ELR (cell line): ENCODE measurements at regions not wholly inside any gene's neighbourhood (a gene's known extent, or its start where the extent isn't known, plus 50 kb on each side); places are given as distances from the start of the nearest gene placed in this dataset.
"Not testable (repeated sequence)": the region's sequence is repeated elsewhere in the genome, so short reads cannot be mapped to it uniquely, and the experiment has no call there.

ENCODE experiments used
- DNase-seq: peaks from one replicate; pipeline ENCODE4 v3.0.0-alpha.2; 2015; ENCODE audit warnings: low read depth

DNA sequence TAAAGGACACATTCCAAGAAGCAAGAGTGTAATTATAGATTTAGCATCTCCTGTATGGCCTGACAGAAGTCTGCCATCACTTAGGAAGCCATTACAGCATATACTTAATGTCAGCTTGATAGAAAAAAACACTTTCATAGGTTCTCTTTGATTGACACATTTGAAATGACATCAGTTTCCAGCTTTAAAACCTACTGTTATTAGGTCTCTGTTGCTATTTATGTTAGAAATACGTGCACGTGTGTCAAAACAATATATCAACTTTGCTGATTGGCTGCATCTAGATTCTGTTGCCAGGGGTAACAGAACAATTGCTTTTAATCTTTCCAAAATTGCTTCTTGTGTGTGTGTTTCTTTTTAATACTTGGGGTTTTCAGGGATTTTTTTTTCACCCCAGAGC, 389.3 kb upstream of the ATP11B start:
- no peak for DNase-seq

DNA sequence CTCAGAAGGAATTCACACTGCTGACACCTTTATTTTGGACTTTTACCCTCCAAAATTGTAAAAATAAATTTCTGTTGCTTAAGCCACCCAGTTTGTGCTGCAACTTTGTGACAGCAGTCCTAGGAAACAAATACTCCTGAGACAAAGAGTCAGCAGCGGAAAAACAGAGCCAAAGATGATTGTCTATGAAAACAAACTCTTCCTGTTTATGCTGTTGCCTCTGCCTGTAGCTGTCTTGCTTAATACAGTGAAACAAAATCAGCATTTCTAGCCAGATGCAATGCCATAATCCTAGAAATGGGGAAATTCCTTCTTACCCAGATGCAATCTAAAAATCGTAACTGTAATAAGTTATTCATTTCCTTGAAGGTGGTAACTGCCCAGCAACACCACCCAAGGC, 387.5 kb upstream of the ATP11B start:
- DNase-seq, result no peak

DNA sequence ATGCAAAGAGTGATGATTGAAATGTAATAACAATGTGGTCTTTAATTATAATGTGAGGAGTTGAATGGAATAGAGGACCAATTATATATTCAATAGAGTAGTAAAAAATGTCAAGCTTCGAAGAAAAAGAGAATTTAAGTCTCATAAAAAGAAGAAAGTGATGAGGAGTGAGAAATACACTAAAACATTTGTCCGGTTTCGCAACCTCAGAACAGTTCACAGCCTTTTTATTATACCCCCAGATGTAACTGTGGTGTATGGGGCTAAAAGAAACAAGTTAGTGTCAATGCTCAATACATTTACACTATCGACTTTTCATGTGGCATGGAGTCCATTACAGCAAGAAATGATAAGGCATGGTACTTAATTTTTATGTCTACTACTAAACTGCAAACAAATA, 386.5 kb upstream of the ATP11B start:
- DNase-seq, result no peak

DNA sequence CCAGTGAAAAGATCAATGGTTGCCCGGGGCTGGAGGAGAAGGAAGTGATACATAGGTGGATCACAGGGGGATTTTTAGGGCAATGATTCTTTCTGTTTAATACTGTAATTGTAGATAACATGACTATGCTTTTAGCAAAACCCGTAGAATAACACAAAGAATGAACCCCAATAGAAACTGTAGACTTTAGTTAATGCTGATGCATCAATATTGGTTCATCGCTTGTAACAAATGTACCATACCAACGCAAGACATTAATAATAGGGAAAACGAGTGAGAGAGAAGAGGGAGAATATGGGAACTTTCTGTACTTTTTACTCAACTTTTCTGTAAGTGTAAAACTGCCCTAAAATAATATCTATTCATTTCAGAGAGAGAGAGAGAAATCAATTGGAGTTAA, 383.3 kb upstream of the ATP11B start:
- DNase-seq, result no peak

DNA sequence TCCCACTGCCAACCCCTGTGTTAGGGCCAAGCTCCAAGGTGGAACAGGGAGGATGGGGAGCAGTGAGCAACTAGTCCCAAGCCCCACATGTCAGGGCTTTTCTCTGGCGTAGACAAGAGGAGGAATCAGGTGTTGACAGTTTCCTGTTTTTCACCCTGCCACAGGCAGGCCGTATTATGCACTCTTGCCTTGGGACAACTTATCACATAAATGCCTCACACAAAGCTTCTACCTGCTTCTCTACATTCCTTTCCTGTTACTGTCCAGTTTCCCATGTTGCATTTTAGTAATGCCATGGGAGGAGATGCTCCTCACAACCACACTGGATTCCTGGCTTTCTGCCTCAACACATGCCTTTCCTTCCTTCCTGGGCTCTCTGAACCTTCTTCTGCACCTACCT, 381.2 kb upstream of the ATP11B start:
- DNase-seq, result no peak

DNA sequence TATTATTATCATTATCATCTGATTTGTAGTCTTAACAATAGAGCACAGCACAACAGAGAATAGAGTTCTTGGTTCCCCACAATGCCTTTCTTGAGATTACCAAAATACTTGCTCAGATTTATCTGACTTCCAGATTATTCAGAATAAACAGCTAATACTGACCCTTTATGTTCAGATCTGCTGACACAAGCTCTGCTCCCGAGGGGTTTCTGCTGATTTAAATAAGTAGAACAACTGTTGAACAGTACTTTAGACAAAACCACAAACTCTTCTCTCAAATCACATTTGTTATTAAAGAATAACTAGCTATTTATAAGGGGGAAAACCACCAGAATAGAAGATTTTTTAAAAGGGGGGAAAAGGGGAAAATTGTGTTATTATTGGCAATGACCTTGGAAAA, 380.2 kb upstream of the ATP11B start:
- DNase-seq, result no peak

DNA sequence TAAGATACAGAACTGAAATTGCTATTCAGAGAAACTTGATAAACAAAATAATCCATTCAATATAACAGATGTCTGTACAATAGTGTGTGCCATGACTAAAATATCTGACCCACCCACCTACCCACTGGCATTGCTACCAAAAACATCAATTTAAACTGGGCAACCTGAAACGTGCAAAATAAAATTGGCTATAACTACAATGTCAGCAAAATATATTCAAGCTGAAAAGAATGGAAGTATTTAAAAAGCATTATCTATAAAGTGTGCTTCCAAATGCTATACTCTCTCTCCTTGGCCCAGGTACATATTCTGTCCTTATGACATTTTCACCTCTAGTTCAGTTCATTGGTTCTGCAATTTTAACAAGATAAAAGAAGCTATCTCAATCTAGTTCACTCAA, 379.6 kb upstream of the ATP11B start:
- DNase-seq, result no peak

DNA sequence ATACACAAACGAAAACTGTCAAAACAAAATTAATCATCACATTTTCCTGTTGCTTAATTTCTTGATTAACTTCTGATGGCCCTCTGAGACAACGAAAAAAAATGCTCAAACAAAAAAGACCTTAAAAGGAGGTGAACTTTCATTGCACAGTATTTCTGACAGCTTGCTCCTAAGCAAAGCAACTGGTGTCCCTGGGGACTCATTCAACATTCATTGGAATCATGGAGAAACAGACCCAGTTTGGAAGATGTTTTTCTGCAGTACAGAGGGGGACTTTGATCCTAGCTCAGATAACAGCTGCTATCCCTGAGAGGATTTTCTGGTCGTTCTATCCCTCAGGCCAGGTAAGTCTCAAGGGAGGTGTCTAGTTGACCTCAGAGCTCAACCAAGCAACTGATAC, 378.7 kb upstream of the ATP11B start:
- DNase-seq, result no peak

DNA sequence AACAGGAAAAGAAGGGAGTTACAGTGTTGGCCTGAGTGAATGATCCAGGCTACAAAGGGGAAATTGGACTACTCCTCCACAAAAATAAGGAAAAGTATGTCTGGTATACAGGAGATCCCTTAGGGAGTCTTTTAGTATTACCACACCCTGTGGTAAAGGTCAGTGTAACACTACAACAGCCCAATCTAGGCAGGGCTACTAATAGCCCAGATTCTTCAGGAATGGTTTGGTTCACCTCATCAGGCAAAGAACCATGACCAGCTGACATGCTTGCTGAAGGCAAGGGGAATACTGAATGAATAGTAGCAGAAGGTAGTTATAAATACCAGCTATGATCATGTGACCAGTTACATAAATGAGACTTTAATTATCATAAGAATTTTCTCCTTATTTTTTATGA, 372.6 kb upstream of the ATP11B start:
- DNase-seq, result no peak

DNA sequence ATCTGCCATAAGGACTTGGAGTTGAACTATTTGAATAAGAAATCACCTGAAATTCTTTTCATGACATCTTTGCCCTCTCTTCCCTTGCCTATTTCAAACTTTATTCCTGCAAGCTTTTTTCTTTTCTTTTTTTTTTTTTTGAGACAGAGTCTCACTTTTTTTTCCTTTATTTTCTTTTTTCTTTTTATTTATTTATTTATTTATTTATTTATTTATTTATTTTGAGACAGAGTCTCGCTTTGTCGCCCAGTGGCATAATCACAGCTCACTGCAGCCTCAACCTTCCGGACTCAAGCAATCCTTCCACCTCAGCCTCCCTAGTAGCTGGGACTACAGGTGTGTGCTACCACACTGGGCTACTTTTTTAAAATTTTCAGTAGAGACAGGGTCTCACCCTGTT, 369.3 kb upstream of the ATP11B start:
- DNase-seq, result no peak

DNA sequence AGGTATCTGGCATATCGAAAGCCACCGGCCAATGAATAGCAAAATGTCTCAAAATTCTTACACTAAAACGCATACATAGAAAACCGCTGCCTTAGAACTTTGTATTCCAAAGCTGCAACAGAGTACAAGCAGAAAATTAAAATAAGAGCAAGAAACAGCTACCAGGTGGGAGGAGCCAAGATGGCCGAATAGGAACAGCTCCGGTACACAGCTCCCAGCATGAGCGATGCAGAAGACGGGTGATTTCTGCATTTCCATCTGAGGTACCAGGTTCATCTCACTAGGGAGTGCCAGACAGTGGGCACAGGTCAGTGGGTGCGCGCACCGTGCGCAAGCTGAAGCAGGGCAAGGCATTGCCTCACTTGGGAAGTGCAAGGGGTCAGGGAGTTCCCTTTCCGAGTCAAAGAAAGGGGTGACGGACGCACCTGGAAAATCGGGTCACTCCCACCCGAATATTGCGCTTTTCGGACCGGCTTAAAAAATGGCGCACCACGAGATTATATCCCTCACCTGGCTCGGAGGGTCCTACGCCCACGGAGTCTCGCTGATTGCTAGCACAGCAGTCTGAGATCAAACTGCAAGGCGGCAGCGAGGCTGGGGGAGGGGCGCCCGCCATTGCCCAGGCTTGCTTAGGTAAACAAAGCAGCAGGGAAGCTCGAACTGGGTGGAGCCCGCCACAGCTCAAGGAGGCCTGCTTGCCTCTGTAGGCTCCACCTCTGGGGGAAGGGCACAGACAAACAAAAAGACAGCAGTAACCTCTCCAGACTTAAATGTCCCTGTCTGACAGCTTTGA, 367.2 kb upstream of the ATP11B start:
- DNase-seq, result not testable (repeated sequence)

DNA sequence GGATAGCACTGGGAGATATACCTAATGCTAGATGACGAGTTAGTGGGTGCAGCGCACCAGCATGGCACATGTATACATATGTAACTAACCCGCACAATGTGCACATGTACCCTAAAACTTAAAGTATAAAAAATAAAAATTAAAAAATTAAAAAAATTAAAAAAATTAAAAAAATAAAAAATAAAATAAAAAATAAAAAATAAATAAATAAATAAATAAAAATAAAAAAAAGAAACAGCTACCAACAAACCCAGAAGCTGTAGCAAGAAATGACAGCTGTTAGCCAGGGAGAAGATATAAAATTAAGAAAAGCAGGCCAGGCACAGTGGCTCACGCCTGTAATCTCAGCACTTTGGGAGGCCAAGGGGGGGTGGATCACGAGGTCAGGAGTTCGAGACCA, 361.3 kb upstream of the ATP11B start:
- DNase-seq, result not testable (repeated sequence)

DNA sequence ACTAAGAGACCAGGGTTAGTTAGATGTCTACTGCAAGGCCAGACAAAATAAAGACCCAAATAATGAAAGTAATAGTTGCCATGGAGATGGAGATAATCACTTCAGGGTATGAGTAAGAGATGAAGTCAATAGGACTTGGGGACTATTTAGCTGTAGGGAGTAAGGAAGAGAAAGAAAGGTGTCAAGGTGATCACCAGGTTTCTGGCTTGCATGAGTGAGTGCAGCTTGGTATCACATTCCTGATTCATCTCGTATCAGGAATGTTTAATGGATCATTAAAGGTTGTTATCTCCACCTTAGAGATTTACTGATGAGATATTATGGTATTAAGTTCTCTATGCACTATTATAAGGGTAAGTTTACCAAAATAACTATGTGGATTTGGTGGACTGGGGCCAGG, 357.4 kb upstream of the ATP11B start:
- no peak for DNase-seq

DNA sequence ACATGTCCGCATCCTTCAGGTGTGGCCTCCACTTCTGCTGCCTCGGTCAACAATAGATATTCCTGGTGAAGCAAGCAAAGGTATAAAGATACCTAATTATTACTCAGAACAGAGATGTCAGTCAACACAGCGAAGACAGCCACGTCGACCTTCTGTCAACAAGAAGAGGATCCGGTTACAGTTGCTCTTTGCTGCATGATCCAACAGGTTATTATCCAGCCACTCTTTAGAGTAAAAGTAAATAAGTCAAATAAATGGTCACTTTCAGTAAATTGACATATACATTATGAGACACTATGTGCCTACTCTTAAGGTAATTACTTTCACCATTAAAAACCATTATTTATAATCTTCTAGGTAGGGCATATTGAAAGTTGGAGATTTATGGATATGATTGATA, 356.8 kb upstream of the ATP11B start:
- no peak for DNase-seq

DNA sequence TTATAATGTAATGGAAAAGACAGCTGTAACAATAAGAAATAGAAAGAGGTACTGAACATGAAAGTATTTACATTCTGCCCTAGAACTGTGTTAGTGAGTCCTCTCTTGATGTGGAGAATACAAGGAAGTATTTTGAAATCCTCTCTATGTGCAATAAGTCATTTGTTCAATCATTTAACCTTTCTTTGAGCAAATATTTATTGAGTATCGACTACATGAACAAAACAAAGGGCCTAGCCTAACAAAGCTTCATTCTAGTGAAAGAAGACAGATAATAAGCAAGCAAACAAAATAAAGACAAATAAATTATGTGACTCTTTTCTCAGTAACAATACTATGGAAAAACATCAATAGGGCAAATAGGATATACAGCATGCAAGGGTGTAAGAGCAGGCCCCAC, 354.9 kb upstream of the ATP11B start:
- no peak for DNase-seq

DNA sequence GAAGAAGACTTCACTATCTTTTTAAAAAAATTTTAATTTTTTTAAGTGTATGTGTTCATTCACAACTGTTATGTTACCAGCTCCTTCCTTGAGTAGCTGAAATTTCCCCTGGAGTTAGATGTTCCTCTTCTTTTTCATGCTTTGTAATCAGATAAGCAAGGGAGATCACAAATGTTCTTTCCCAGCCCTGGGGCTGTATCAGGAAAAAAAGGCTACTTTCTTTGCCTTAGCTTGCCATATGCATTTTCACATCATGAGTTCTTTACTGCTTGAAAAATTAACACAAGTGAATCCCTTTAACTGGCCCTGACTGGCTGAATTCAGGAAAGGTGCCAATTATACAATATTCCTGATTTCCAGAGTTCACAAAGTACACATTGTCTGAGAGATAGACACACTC, 353.2 kb upstream of the ATP11B start:
- no peak for DNase-seq

DNA sequence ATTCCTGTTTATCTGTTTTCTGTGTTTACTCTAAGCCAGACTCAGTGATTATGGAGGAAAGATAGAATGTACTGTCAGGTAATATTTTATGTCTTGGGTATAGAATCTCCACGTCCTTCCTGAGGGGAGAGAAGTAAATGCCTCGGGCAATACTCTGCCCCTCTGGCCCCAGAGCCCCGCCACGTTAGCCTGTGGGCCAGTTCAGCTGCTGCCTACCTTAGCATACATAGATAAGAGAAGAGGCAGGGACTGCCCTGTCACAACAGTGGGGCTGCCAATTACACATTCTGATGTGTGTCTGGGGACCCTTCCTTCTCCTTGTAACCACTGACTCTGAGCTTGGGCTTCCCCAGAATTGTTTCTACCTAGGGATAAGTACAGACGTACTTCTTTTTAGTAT, 347.7 kb upstream of the ATP11B start:
- no peak for DNase-seq

DNA sequence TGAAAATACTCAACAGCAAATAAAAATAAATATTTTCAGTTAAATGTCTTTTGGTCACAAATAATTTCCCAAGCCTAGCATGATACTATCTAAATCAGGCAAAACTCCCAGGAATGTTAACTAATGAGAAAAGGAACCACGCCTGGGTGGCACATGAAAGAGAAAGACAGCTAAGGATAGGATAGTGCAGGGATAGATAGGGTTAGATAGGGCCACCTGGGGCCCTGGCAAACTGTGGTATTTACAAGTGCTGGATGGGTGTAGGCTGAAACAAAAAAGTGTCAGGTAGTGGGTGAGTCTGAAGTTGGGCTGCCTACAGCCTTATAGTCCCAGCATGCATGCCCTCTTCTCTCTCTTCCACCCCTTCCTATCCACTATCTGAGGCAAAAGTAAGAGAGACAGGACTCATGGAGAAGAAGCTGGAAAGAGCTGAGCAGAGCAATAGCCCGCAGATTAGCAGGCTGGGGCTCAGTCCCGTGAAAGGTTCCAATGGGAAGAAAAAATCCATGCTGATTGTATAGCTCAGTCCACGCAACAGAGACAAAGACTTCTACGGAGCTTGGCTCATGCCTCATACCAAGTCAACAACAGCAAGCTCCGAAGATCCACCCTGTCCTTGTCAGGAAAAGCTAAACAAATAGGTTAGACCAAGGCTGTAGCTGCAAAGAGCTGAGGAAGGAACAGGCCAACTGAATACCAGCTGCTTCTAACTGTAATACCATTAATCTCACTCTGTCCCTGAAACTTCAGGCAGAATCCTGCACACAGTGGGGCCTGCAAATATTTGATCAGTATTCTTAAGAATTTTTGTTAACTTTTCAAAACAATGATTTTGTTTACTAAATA, 342.1 kb upstream of the ATP11B start:
- no peak for DNase-seq

DNA sequence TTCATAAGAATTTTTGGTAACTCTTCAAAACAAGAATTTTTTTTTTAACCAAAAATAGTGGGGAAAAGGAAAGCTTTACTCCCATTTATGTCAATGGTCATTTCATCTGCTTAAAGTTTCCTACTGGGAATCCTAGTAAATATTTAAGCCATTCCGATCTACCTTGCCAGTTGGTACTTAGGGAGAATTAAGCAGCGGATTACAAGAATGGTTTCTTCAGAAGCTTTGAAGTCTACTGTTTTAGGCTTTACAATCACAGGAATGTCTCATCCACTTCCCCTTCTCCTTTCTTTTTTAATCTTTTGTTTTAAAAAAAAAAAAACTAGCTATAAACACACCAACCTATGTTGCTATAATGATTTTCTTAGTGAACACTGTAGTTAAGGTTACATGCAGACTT, 341.4 kb upstream of the ATP11B start:
- no peak for DNase-seq

DNA sequence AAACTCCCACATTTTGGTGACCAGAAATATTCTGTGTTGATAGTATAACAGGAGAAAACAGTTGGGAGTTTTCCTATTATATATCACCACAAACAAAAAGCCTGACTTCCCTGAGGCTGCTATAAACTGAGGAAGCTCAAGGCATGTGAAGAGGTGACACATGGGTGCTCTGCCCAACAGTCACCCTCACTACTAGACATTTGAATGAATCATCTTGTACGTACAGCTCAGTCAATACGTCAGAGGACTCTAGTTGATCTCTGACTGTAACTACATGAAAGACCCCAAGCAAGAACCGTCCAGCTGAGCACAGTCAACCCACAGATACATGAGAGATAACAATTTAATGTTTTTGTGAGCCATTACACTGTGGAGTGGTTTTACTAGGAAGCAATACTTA, 338.3 kb upstream of the ATP11B start:
- no peak for DNase-seq

DNA sequence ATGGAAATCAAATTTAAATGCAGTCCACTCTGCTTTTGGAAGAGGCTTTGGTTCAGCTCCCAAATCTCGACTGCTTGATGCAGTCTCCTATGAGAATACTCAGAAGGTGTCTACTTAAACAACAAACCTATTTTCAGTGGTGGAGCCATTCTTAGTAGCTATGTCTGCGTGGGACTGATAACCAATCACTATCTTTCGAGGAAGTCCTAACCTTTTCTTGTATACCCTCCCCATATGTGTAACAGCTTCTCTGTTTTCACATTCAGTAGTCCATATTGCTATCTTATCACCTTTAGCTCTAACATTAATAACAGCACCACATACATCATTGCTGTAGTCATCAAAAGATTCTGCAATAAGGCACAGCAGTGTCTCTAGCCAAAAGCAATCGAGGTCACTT, 333.0 kb upstream of the ATP11B start:
- no peak for DNase-seq

DNA sequence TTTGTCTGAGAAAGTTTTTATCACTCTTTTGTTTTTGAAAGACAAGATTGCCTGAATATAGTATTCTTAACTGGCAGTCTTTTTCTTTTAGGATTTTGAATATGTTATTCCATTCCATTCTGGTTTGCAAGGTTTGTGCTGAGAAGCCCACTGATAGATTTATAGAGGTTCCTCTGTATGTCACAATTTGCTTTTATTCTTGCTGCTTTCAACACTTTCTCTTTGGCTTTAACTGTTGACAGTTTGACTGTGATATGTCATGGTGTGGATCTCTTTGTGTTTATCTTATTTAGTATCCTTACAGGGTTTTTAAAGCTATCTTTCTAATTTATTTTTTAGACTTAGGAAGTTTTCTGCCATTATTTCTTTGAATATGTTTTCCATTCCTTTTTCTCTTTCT, 331.2 kb upstream of the ATP11B start:
- no peak for DNase-seq

DNA sequence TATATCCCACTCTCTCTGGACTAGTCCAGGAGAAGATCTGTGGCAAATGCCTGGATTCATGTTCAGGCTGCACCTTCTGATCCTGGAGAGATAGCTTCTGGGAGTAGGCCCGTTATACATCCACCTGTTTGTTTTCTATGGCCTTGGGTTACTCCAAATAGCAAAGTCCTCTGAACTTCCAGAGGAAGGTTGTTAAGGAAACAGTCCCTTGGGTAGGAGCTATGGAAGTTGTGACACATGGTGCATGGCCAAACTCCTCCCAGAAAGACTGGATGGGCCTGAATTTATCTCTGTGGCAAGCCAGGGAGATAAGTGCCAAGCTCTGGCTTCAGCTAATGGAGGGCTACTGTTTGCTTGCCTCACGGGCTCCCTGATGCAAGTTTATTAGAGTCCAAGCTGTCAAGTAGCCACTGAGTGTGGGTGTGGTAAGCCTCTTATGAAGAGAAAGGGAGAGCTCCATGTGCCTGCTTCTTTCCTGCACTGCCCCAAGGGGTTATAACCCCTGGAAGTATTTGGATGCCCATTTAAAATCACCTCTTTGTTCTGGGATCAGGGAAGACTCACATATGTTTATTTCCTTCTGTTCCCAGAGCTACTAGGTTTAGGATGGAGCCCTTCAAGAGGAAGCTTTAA, 328.7 kb upstream of the ATP11B start:
- no peak for DNase-seq
